ENCODE measurements at regions not wholly inside any gene's neighbourhood (a gene's known extent, or its start where the extent isn't known, plus 50 kb on each side); places are given as distances from the start of the nearest gene placed in this dataset.

DNA sequence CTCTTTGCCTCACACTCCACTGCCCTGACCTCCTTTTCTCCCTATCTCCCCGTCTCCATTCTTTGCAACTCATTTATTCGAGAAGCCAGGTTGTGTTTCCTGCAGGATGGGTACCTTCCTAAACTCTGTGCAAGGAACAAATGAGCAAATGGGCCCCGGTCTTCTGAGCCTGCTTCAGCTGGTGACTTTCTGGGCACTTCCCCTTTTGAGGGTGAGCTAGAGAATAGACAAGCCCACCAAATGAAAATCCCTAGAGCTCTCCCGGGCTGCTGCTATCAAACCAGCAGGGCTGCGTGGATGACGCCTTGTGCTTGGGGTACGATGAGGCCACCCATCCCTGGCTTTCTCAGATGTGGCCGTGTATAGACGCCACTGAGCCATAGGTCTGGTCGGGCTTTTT lies 91.0 kb upstream of the FOXA2 start:
- TF ChIP-seq, protein P1, sequence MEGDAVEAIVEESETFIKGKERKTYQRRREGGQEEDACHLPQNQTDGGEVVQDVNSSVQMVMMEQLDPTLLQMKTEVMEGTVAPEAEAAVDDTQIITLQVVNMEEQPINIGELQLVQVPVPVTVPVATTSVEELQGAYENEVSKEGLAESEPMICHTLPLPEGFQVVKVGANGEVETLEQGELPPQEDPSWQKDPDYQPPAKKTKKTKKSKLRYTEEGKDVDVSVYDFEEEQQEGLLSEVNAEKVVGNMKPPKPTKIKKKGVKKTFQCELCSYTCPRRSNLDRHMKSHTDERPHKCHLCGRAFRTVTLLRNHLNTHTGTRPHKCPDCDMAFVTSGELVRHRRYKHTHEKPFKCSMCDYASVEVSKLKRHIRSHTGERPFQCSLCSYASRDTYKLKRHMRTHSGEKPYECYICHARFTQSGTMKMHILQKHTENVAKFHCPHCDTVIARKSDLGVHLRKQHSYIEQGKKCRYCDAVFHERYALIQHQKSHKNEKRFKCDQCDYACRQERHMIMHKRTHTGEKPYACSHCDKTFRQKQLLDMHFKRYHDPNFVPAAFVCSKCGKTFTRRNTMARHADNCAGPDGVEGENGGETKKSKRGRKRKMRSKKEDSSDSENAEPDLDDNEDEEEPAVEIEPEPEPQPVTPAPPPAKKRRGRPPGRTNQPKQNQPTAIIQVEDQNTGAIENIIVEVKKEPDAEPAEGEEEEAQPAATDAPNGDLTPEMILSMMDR (IDR thresholded peaks at IDR 0.05) = no peak
- ATAC-seq (ENCODE audit: low FRiP score) (no peak), DNase-seq (ENCODE audit: low spot score) (no peak)

DNA sequence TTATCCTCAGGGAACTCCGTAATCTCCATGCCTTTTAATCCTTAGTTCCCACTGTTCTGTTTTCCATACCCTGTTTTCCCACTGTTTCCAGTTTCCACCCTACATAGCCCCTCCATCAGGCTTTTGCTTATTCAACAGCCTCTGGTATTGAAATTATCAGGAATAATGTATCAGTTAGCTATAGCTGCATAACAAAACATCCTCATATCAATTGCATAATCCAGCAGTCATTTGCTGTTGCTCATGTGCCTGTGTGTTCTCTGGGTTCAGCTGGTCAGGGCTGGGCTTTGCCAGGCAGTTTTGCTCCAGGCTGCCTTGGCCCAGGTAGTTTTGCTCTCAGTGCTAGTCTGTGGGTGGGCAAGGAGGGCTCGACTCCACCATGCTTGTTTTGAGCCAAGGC lies 94.3 kb upstream of the FOXA2 start:
- ATAC-seq (ENCODE audit: low FRiP score) (no peak), DNase-seq (ENCODE audit: low spot score) (no peak)
- TF ChIP-seq, protein P1 (IDR thresholded peaks at IDR 0.05) = no peak

DNA sequence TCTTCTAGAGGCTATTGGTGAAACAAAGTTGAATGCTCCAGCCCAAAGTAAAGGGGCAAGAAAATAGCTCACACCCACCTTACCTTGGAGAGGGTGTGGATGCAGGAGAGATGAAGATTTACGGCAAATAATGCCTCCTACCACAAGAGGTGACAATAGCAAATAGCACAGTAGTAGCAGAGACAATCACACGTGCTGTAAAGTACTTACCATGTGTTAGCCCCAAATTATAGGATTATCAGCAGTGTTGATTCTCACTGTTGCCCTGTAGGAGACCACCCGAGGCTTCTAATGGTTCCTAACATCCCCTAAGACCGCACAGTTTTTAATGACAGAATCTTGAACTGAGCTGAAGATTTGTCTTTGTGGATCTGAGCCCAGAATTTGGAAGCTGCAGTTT lies 94.8 kb upstream of the FOXA2 start:
- TF ChIP-seq, protein P1 (IDR thresholded peaks at IDR 0.05) = no peak
- DNase-seq (ENCODE audit: low spot score) = no peak
- no peak for ATAC-seq (ENCODE audit: low FRiP score)

DNA sequence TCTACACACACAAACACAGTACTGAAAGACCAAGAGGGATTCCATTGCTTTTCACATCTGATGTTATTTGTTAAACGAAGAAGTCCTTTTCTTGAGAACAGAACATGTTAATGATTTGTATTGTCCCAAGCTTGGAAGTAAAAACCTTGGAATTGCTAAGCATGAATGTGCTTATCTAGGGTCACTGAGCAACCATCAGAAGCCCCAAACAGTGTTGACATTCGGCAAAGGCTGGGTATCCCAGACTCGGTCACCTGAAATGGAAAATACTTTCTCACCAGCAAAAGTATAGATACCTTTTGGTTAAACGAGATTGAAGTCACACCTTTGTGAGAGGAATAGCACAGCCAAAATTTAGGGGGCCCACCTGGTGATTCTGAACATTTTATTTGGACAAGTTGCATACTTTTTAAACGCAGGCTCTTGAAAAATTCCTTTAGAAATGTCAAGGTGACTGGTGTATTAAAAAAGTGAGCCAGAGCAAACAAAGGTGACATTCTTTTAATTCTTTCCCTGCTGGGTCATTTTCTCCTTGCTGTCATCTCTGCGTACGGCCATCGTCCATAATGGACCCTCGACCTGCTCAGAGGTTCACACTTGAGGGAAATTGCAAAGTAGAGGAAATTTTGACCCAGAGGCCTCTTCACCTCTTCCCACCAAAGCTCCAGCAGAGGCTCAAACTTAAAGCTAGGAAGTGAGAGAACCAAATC lies 95.8 kb upstream of the FOXA2 start:
- TF ChIP-seq, protein P1 (IDR thresholded peaks at IDR 0.05) = no peak
- ATAC-seq (ENCODE audit: low FRiP score) = no peak
- DNase-seq (ENCODE audit: low spot score) = no peak

DNA sequence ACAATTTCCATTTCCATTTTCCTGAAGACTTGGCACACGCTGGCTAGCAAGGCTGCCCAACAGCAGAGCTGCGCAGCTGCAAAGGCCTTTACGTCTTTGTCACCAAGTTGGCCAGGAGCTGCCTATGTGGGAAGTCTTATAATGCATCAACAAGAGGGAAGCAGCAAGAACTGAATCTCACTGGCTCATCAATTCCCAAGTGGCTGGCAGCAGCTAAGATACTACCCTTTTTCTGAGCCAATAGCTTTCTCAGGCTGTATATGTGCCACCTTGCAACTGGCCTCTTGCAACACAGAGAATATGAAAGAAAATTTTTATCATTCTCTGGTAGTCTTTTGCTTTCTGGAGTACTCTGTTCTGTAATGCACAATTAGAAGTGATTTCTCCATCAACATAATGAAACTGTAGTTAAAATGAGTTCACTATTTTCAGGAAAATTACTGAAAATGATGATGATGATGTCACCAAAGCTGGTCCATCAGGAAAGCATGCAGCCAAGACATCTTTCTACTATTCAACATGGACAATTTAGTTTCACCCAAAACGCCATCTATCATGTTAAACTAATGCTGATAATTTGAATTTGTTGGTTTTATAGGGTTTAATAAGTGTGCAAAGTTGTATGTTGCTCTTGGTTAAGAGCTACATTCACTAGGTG lies 97.3 kb upstream of the FOXA2 start:
- DNase-seq (ENCODE audit: low spot score) (no peak), ATAC-seq (ENCODE audit: low FRiP score) (no peak)
- TF ChIP-seq, protein P1 (IDR thresholded peaks at IDR 0.05) = no peak

DNA sequence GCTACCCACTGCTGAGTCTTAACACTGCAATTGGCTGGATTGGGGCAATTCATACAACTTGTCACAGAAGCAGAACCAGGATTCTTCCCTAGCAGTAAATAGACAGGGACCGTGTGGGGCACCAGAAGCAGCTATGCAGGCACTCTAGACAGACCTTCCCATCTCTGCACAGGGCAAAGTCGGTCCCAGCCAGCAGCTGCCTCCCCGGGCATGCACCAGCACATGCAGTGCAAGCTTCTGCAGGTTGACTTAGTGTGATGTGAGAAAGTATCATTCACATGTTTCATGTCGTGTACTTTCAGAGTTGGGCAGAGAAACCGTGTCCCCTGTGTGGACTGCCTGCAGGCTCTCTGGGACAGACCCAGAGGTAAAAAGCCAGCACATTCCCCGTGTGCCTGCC lies 98.0 kb upstream of the FOXA2 start:
- TF ChIP-seq, protein P1 (IDR thresholded peaks at IDR 0.05) = no peak
- ATAC-seq (ENCODE audit: low FRiP score) (no peak), DNase-seq (ENCODE audit: low spot score) (no peak)
